IMR-90 (cell line): ENCODE measurements at regions not wholly inside any gene's neighbourhood (a gene's known extent, or its start where the extent isn't known, plus 50 kb on each side); places are given as distances from the start of the nearest gene placed in this dataset.

Source experiments
- BHLHE40 ChIP-seq: fragments of 150-350 bp; IDR thresholded peaks from 2 replicates; pipeline ENCODE4 v1.6.1; 2016; ENCODE audit warnings: mild to moderate bottlenecking, low read depth, low read length
- CEBPB ChIP-seq: IDR thresholded peaks from 2 replicates; pipeline ENCODE4 v1.6.1; 2012; ENCODE audit warnings: low read depth, low read length, improper control_type of control experiment
- CTCF ChIP-seq: conservative IDR thresholded peaks from 2 replicates; pipeline ENCODE4 v1.5.1; 2012; ENCODE audit warnings: mild to moderate bottlenecking, low read depth, low read length, improper control_type of control experiment
- FOS ChIP-seq: fragments of 150-350 bp; IDR thresholded peaks from 2 replicates; pipeline ENCODE4 v1.6.1; 2016; ENCODE audit warnings: low read depth, low read length
- MAFK ChIP-seq: IDR thresholded peaks from 2 replicates; pipeline ENCODE4 v1.6.1; 2012; ENCODE audit warnings: low read depth, low read length, improper control_type of control experiment
- MAZ ChIP-seq: IDR thresholded peaks from 2 replicates; pipeline ENCODE4 v1.6.1; 2012; ENCODE audit warnings: low read depth, mild to moderate bottlenecking, low read length, improper control_type of control experiment, moderate library complexity, borderline replicate concordance
- POLR2A ChIP-seq: IDR thresholded peaks from 2 replicates; pipeline ENCODE4 v1.6.1; 2012; ENCODE audit warnings: mild to moderate bottlenecking, low read depth, low read length
- RAD21 ChIP-seq: IDR thresholded peaks from 2 replicates; pipeline ENCODE4 v1.6.1; 2012; ENCODE audit warnings: low read length, improper control_type of control experiment
- RCOR1 ChIP-seq: IDR thresholded peaks from 2 replicates; pipeline ENCODE4 v1.6.1; 2012; ENCODE audit warnings: mild to moderate bottlenecking, low read length, improper control_type of control experiment; ENCODE audit not compliant: insufficient replicate concordance
- RFX5 ChIP-seq: IDR thresholded peaks from 2 replicates; pipeline ENCODE4 v1.8.0; 2012; ENCODE audit warnings: low read depth, mild to moderate bottlenecking, low read length, moderate library complexity
- SMC3 ChIP-seq: fragments of 150-350 bp; IDR thresholded peaks from 2 replicates; pipeline ENCODE4 v1.6.1; 2016; ENCODE audit warnings: low read depth, mild to moderate bottlenecking, antibody characterized with exemption, low read length, moderate library complexity
- TF ChIP-seq, protein P1 (sequence below): fragments of 150-350 bp; IDR thresholded peaks from 2 replicates; pipeline ENCODE4 v1.6.1; 2017; ENCODE audit warnings: mild to moderate bottlenecking, antibody characterized with exemption, low read length, low read depth

- no peak for TF ChIP-seq CTCF
- TF ChIP-seq SMC3, result no peak
- TF ChIP-seq RFX5, result no peak
- no peak for TF ChIP-seq MAFK
- no peak for TF ChIP-seq POLR2A
- TF ChIP-seq MAZ, result no peak
- TF ChIP-seq CEBPB, result no peak
- TF ChIP-seq, protein P1, sequence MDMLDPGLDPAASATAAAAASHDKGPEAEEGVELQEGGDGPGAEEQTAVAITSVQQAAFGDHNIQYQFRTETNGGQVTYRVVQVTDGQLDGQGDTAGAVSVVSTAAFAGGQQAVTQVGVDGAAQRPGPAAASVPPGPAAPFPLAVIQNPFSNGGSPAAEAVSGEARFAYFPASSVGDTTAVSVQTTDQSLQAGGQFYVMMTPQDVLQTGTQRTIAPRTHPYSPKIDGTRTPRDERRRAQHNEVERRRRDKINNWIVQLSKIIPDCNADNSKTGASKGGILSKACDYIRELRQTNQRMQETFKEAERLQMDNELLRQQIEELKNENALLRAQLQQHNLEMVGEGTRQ, result no peak
- TF ChIP-seq RAD21, result no peak
- no peak for TF ChIP-seq BHLHE40
- TF ChIP-seq FOS, result no peak
- TF ChIP-seq RCOR1, result no peak
Observed at GRCh38 chr17:79464318-79465010, 146.4 kb downstream of the RBFOX3 start.
